Loucy (cell line): ENCODE measurements at regions not wholly inside any gene's neighbourhood (a gene's known extent, or its start where the extent isn't known, plus 50 kb on each side); places are given as distances from the start of the nearest gene placed in this dataset.

Experiments used
- CTCF ChIP-seq: fragments of 200-600 bp; sonication (generic); conservative IDR thresholded peaks from 2 replicates; pipeline ENCODE4 v1.5.1; 2014; ENCODE audit warnings: mild to moderate bottlenecking, antibody characterized with exemption, low read length
- EZH2phosphoT487 ChIP-seq: fragments of 200-600 bp; IDR thresholded peaks from 2 replicates; pipeline ENCODE4 v1.6.1; 2018; ENCODE audit warnings: antibody characterized with exemption, mild to moderate bottlenecking, moderate library complexity, borderline replicate concordance

GRCh38 chr3:176469694-176470205, 727.5 kb downstream of the TBL1XR1 start:
- TF ChIP-seq CTCF (no peak), EZH2phosphoT487 (no peak)
